ENCODE measurements at regions not wholly inside any gene's neighbourhood (a gene's known extent, or its start where the extent isn't known, plus 50 kb on each side); places are given as distances from the start of the nearest gene placed in this dataset.

DNA sequence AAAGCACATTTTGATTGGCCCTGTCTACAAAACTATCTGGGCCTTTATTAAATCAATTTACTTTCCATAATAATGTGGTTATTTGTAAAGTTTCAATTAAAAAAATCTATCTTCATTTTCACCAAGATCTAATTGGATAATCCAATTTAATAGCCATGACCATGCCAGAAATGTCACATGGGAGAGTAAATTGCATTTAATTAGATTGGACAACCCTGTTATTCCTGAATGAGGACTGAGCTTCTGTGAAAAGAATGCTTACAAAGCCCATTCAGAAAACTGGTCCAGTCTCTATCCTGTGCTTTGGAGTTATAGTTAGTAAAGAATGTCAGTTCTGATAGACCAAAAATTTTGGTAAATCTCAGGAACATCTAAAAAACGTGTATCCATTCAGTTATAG, 541.9 kb upstream of the ANO5 start:
- TF ChIP-seq FOXM1 (IDR thresholded peaks at IDR 0.05; ENCODE audit: borderline replicate concordance) = no peak
- TF ChIP-seq FOXK2 (IDR thresholded peaks at IDR 0.05) = no peak
- TF ChIP-seq SP1 (IDR thresholded peaks at IDR 0.05) = no peak
- no peak for TF ChIP-seq BHLHE40 (IDR thresholded peaks at IDR 0.05; ENCODE audit: borderline replicate concordance)
- TF ChIP-seq TARDBP (IDR thresholded peaks at IDR 0.05) = no peak
- no peak for TF ChIP-seq ZNF384 (IDR thresholded peaks at IDR 0.05)

All from HEK293T (cell line).